ENCODE measurements at regions not wholly inside any gene's neighbourhood (a gene's known extent, or its start where the extent isn't known, plus 50 kb on each side); places are given as distances from the start of the nearest gene placed in this dataset.

GRCh38 chr7:54878339-54878738 is 119.3 kb upstream of the SEC61G start:
- Histone ChIP-seq H3K4me3 (ENCODE audit: low read depth, low read length, poor library complexity, severe bottlenecking) (no peak overlapping the region), H3K9me3 (ENCODE audit: low read depth, low read length, poor library complexity, severe bottlenecking) (no peaks in the 10 kb centered on the region), H3K27me3 (replicated peaks; ENCODE audit: insufficient read depth, low read depth, low read length, poor library complexity) (no peaks in the 10 kb centered on the region), H3K36me3 (ENCODE audit: insufficient read depth, low read length, poor library complexity, severe bottlenecking) (no peaks in the 10 kb centered on the region), H3K27ac (ENCODE audit: low read depth, low read length, poor library complexity, severe bottlenecking) (no peak overlapping the region), H3K4me1 (ENCODE audit: insufficient read depth, low read length, poor library complexity, severe bottlenecking) (no peaks in the 10 kb centered on the region)
- CTCF ChIA-PET: no interaction called here
- BruUV-seq (replicated peaks): no TSS peak
- DNase-seq (ENCODE audit: low spot score): peak; percentile 1
- intact Hi-C loops (cut with micrococcal nuclease; ENCODE audit: unreplicated experiment): no loop called here
- POLR2A ChIA-PET (ENCODE audit: low non-redundant PET): no interaction called here
- TF ChIP-seq EZH2 (IDR thresholded peaks at IDR 0.05; ENCODE audit: borderline replicate concordance, low read depth, low read length, poor library complexity, severe bottlenecking): no peak

- BruUV-seq (replicated peaks): no TSS peak
- DNase-seq (ENCODE audit: low spot score): no peak
- Histone ChIP-seq H3K27ac (ENCODE audit: low read depth, low read length, poor library complexity, severe bottlenecking) (no peak overlapping the region), H3K27me3 (replicated peaks; ENCODE audit: insufficient read depth, low read depth, low read length, poor library complexity) (no peaks in the 10 kb centered on the region), H3K4me1 (ENCODE audit: insufficient read depth, low read length, poor library complexity, severe bottlenecking) (no peaks in the 10 kb centered on the region), H3K9me3 (ENCODE audit: low read depth, low read length, poor library complexity, severe bottlenecking) (no peaks in the 10 kb centered on the region), H3K4me3 (ENCODE audit: low read depth, low read length, poor library complexity, severe bottlenecking) (no peak overlapping the region), H3K36me3 (ENCODE audit: insufficient read depth, low read length, poor library complexity, severe bottlenecking) (no peaks in the 10 kb centered on the region)
- intact Hi-C loops (cut with micrococcal nuclease; ENCODE audit: unreplicated experiment): no loop called here
- ChIA-PET CTCF (no interaction called here), POLR2A (ENCODE audit: low non-redundant PET) (no interaction called here)
- TF ChIP-seq CTCF (conservative IDR thresholded peaks at IDR 0.05; ENCODE audit: low read depth, low read length) (no peak), EZH2 (IDR thresholded peaks at IDR 0.05; ENCODE audit: borderline replicate concordance, low read depth, low read length, poor library complexity, severe bottlenecking) (no peak)
Measured at GRCh38 chr7:54879776-54880175, 120.8 kb upstream of the SEC61G start.

GRCh38 chr7:54880326-54880989 is 121.4 kb upstream of the SEC61G start:
- intact Hi-C loops (cut with micrococcal nuclease; ENCODE audit: unreplicated experiment): no loop called here
- ChIA-PET CTCF (no interaction called here), POLR2A (ENCODE audit: low non-redundant PET) (no interaction called here)
- Histone ChIP-seq H3K9me3 (ENCODE audit: low read depth, low read length, poor library complexity, severe bottlenecking) (no peaks in the 10 kb centered on the region), H3K27ac (ENCODE audit: low read depth, low read length, poor library complexity, severe bottlenecking) (no peak overlapping the region), H3K4me3 (ENCODE audit: low read depth, low read length, poor library complexity, severe bottlenecking) (no peak overlapping the region), H3K36me3 (ENCODE audit: insufficient read depth, low read length, poor library complexity, severe bottlenecking) (no peaks in the 10 kb centered on the region), H3K4me1 (ENCODE audit: insufficient read depth, low read length, poor library complexity, severe bottlenecking) (no peaks in the 10 kb centered on the region), H3K27me3 (replicated peaks; ENCODE audit: insufficient read depth, low read depth, low read length, poor library complexity) (no peaks in the 10 kb centered on the region)
- no peak for DNase-seq (ENCODE audit: low spot score)
- BruUV-seq (replicated peaks): no TSS peak
- TF ChIP-seq CTCF (conservative IDR thresholded peaks at IDR 0.05; ENCODE audit: low read depth, low read length) (no peak), EZH2 (IDR thresholded peaks at IDR 0.05; ENCODE audit: borderline replicate concordance, low read depth, low read length, poor library complexity, severe bottlenecking) (no peak)

All from A673 (cell line).